Activated CD8-positive, alpha-beta memory T cell treated with anti-CD3 and anti-CD28 coated beads, Interleukin-2, amount 50 U/mL, for 1 hour (primary cell): ENCODE measurements at regions not wholly inside any gene's neighbourhood (a gene's known extent, or its start where the extent isn't known, plus 50 kb on each side); places are given as distances from the start of the nearest gene placed in this dataset.
"Not testable (repeated sequence)": the region's sequence is repeated elsewhere in the genome, so short reads cannot be mapped to it uniquely, and the experiment has no call there.

Experiments used
- DNase-seq: peaks from one replicate; pipeline ENCODE4 v3.0.0-alpha.2; 2020; ENCODE audit errors: extremely low read depth

DNA sequence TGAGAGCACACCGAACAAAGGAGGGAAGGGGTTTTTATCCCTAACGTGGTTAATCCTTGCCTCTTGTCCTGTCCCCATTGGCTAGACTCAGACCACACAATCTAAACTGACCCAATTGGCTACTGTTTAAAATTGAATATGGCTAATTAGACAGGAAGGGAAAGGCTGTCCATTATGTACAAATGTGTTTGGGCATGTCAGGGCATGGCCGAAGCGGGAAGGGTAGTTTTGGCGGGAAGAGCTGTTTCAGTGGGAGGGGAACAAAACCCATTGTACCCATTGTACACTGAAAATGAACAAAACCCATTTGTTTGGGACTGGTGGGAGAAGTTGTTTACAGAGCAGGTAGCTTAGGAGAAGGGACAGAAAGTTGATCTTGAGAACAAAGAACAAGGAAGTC, 330.9 kb upstream of the POU1F1 start:
- DNase-seq: no peak

DNA sequence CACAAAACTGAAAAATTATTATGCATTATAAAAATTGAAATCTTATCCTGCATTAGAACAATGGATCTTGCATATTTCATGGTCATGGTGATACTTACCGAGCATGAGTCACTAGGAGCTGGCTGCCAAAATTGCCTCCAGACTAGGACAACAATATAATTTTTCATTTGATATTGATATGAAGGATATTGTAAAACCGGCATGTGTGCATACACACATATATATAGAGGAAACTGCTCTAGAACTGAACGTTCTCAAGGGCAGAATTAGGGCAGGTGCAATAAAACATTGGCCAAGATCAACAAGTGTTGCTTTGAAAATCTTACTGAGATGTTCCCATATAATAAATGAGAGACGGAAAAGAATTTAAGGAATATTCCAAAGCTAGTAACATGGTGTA, 319.4 kb upstream of the POU1F1 start:
- no peak for DNase-seq

DNA sequence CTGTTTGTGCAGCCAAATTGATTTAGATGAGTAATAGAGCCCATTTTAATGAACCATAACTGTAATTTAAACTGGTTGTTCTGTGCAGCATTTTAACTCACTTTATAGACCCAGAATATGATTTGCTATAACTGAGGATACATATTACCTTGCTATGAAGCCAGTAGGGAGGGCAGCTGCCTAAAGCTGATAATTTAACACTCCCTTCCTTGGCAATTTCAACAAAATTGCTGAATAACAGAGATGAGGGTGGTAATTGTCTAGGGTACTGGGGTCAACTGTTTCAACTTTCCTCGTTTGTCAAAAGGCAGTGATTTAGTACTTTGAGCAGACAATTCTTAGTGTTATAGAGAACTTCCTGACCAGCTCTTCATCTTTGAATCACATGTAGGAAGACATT, 304.9 kb upstream of the POU1F1 start:
- no peak for DNase-seq

DNA sequence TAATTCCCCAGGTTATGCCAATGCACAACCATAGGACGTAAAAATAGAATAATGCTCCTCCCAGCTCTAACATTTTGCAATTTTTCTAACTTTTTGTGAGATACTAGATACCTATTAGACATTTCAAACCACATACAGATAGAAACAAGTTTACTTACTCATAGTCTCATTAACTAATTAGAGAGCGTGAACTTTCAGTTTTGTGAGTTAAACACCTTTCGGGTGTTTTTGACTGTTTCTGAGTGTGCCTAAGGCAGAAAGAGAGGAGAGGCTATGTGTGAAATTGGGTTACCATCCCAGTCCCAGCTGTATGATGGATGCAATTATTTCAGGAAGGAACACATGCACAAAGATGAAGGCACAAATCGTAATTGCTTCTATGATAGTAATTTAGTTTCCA, 300.4 kb upstream of the POU1F1 start:
- DNase-seq: no peak

DNA sequence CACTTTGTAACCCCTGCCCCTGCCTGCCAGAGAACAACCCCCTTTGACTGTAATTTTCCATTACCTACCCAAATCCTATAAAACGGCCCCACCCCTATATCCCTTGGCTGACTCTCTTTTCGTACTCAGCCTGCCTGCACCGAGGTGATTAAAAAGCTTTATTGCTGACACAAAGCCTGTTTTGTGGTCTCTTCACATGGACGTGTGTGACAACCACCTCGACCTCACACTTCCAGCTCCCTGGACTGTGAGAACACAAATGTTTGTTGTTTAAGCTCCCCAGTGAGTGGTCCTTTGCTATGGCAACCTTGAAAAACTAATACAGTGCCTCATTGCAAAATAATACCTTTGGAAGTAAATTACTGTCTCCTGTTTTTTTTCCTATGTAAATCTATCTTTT, 299.2 kb upstream of the POU1F1 start:
- no peak for DNase-seq

DNA sequence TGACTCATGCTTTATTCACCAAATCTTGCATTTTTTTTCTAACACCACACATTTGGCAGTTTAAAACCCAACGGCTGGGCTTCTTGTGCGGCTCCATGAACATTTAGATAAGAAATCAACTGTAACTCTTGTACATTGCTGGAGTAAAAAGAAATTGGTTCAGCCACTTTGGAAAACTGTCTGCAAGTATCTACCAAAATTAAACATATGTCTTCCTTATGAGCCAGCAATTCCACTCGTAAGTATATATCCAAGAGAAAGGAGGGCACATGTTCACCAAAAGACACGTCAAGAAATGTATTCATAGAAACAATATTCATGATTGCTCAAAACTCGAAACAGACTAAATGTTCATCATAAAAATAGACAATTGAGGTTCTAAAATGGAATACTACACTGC, 291.9 kb upstream of the POU1F1 start:
- DNase-seq: no peak

DNA sequence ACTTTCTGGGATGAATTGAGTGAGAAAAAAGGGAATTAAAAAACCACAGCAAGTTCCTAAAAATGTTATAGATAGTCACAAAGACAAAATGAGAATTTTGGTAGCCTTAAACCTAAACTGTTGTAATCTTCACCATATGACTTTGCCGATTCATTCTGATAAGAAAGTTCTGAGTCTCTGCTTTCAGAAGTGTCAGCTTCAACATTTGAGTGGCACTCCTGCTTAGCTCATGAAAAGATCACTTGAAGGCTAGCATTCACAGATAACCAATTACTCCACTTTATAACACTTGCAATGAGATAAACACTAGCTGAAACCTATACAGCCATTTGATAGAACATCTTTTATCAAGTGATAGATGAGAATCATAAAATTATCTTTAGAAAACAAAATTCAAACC, 288.1 kb upstream of the POU1F1 start:
- DNase-seq: no peak

DNA sequence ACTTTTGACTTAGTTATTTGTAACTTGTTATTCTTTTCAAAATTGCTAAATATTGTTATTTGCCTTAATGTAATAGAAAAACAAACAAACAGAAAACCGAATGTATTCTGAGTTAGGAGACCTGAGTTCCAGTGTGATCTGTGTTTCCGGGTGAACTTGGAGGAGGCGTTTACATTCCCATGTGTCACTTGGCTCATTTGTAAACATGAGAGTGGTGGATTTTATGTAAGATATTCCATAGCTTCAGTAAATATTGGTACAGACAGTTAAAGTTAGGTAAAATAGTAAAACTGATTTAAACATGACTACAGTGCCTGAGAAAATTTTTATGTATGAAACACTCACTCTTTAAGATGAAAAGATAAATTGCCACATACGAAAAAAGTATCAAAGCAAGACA, 287.3 kb upstream of the POU1F1 start:
- DNase-seq: no peak

DNA sequence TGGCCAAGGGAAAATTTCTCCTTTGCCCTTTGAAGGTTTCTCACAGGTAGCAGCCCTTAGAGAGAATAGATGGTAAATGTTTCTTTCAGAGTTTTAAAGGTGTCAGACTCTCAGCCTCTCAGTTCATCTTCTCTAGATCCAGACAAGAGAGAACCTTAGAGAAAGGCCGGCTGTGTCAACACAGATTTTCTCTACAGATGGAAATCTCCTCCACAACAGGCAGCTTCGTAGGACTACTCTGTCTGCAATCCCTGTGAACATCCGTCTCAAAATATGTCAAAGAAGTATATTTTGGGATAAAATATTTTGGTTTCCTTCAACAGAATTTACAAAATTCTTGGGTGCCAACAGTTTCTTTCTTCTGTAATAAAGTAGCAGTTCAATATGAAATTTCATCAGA, 282.1 kb upstream of the POU1F1 start:
- no peak for DNase-seq

DNA sequence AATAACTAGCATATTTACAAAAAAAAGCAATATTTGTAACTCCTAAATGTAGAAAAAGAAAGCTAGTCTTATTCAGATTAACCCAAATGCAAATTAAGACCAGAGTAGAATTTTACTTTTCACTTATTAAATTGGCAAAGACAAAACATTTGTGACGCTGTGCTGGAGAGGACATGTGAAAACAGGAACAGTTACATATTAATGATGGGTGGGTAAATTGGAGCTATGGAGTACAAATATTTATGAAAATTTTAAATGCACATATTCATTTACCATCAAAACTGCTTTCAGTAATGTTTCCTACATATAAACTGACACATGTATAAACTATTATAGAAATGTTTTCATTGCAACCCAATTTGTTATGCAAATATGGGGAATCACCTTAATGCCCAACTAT, 278.9 kb upstream of the POU1F1 start:
- no peak for DNase-seq

DNA sequence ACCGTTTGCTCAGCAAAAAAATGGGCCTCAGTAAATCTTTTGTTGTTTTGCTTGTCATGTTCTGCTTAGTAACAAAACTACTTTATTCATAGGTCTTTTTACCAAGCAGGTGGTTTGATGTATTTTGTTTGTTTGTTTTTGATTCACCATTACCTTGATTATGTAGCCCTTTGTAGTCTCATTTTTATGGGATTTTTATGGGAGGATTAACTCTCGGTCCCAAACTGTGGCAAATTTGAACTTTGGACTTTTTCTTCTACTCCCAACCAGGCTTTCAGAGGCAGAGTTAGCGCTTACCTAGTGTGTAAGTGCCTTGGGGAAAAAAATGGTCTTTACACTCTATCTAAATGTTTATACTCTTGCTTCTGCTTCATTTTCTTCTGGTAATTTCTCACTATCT, 276.7 kb upstream of the POU1F1 start:
- DNase-seq: no peak

DNA sequence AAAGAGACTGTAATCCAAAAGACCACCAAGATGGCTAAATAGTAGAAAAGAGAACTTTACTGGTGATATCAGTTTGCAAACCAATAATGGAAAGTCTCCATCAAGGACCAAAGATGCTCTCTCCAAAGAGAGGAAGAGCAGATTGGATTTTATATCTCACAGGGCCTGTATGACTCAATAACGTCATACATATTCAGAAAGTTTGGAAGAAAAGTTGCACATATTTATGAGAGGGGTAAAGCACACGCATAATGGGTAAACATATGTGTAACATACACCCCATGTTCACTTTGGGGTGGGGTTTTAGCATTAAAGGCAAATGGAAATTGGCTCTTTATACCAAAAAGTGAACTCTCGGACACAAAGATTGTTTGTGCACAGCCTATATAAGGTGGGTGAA, 274.5 kb upstream of the POU1F1 start:
- DNase-seq: no peak

DNA sequence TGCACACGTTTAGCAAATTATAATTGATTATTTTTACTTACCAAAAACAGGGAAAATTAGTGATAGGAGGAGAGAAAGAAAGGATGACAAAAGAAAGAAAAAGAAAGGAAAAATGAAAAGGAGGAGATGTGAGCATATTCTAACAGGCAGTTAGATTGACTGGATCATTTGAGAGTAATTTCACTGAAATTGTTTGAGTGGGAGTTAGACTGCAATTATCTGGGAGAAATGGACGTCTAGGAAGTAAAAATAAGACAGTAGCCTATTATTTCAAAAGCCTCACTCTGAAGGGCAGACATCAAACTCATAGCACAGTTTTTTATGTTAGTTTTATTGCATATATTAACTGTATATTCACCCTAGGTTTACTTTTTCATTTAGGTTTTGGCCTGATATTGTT, 272.8 kb upstream of the POU1F1 start:
- DNase-seq: no peak

DNA sequence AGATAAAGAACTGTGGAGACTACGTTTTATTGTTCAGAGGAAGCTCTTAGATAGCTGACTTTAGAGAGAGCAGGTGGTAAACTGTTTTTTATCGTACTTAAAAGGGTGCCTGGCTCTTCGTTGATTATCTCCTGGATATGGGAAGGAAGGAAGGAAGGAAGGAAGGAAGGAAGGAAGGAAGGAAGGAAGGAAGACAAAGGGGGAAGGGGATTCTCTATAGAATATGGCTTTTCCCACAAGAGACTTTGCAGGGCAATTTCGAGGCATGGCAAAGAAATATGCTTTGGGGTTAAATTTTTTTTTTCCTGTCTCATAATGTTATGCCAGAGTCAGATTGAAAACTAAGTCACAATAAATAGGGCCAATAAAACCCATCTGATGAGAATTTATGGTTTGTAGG, 271.9 kb upstream of the POU1F1 start:
- no peak for DNase-seq

DNA sequence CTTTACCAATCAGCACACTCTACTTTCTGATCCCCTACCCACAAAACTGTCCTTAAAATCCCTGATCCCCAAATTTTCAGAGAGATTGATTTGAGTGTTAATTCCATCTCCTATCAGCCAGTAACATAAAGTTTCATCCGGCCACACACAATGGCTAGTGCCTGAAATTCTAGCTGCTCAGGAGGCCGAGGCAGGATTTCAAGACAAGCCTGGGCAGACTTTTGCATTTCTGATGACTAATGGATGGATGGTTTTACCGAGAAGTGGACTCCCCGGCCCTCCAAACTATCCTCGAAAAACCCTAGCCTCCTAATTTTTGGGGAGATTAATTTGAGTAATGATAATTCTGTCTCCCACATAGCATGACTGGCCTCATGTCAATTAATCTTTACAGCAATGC, 269.8 kb upstream of the POU1F1 start:
- DNase-seq: no peak

DNA sequence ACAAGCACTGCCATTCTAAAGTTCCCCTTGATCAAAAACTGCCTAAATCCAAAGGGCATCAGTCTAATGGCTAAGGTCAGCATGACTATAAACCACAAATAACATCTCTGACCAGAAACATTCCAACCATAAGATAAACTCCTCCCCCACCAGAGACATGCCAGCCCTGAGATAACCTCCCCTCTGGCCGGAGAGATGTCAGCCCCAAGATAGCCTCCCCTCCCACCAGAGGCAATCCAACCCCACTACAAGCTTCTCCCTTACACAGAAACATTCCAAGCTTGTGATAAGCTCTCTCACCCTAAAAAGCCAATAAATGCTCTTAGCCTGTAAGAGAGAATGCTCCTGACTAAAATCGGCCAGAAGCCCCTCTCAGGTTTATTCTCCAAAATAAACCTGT, 267.0 kb upstream of the POU1F1 start:
- not testable (repeated sequence) for DNase-seq

DNA sequence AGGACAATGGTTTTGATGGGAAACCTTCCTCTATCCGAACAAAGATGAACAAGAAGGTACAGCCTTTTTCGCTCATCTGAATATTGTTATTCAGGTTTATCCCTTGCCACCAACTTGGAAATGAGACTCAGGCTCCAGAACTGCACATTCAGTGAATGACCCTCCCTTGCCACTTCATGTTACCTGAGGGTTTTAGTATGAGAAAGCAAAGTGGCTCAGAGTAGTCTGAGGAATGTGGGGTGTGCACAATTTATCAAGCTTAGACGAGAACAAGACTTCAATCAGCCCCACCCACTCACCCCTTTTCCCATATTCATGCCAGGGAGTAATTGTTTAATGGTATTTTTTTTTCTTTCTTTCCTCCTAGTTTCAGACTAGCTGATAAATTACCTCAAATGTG, 265.3 kb upstream of the POU1F1 start:
- DNase-seq: no peak

DNA sequence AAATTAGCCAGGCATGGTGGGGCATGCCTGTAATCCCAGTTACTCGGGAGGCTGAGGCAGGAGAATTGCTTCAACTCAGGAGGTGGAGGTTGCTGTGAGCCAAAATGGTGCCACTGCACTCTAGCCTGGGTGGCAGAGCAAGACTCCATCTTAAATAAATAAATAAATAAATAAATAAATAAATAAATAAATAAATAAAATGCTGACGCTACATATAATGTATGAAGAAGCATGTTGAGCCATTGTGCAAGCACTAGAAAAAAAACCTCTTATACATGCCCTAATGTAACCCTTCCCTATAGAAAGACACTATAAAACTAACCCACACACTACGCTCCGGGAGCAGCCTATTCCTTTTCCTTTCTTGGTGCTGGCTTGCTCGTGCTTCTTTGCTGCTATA, 262.3 kb upstream of the POU1F1 start:
- DNase-seq: not testable (repeated sequence)

DNA sequence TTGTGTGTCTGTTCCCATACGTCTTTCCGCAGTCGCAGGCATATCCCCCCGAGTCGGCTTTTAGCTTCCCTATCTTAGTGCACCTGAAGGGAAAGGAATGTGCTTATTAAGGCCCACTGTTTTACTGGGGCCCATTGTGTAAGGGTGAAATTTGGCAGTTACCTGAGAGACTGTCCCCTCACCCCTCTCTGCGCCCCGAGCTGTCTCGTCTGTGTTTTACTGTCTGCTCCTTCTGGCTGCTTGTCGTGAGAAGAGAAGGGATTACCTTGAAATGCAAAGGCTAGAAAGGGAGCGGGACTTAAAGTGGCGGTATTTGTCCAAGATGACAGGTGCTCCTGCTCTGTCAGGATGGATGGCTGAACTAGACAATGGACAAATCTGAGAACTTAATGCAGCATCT, 233.0 kb upstream of the POU1F1 start:
- no peak for DNase-seq

DNA sequence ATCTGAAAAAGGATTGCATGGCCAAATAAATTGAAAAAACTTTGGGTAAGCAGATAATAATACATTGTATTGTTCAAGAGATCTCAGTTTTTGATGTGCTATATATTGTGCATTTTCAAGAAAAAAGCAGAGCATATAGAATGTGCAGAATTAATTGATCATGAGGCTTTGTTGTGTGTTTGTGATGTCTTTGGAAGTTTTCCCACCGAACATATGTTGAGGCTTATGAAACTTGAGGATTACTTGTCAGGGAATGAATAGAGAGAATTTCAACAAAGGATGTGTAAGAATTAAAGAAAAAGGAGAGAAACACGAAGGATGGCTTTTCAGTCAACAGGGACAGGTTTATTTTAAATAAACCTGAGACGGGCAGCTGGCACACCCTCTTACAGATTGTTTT, 232.5 kb upstream of the POU1F1 start:
- DNase-seq: no peak

DNA sequence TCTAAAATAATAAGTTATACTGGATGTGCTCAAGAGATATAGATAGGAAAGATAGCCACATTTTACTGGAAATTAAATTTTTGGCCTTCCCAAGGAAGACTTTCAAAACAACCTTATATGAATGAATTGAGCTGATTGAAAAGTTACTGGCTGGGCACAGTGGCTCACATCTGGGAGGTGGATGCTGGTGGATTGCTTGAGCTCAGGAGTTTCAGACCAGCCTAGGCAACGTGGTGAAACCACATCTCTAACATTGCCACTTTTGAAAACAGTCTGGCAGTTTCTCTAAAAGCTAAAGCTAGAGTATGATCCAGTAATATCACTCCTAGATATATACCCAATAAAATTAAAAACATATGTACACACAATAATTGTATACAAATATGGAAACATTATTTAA, 231.4 kb upstream of the POU1F1 start:
- no peak for DNase-seq

DNA sequence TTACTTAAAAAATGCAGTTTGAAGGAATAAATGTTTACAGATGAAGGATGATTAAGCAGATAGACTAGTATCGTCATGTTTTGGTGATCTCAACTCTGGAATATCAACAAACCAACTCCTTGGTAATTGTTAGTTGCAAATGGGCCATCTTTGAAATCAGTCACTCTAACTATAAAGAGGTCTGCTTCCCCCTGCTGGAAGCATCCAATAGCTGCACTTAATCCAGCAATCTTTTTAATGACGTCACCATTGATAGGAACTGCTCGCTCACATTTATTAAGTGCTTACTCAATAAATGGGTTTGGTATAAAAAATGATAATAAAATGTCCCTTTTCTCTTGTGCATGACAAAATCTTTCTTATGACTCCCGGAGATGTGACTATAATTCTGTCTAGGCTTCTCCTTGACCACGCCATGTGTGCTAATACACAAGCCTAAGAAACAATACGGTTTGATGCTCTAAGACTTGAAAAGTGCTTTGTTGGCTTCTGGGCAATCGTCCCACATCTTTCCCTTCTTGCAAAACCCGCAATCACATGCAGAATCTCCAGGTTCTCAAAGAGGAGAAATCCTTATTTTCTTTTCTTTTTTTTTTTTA, 227.6 kb upstream of the POU1F1 start:
- DNase-seq: no peak

DNA sequence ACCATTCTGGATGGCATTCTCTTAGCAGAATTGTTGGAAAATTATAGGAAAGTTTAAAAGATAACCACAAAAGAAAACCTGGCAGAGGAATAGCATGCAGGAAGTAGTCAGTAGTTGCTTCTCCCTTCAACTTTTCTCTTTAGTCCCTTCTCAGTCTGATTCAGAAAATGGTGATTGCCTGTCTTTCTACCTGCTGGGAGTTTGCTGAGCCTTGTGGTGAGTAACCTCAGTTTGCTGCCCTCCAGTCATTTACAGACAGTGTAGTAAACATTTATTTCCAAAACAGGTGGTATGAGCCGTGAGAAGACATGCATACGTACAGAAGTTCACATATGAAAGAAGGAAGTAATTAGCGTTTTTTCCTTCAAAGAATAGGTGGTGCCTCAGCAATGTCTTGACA, 224.7 kb upstream of the POU1F1 start:
- DNase-seq: no peak

DNA sequence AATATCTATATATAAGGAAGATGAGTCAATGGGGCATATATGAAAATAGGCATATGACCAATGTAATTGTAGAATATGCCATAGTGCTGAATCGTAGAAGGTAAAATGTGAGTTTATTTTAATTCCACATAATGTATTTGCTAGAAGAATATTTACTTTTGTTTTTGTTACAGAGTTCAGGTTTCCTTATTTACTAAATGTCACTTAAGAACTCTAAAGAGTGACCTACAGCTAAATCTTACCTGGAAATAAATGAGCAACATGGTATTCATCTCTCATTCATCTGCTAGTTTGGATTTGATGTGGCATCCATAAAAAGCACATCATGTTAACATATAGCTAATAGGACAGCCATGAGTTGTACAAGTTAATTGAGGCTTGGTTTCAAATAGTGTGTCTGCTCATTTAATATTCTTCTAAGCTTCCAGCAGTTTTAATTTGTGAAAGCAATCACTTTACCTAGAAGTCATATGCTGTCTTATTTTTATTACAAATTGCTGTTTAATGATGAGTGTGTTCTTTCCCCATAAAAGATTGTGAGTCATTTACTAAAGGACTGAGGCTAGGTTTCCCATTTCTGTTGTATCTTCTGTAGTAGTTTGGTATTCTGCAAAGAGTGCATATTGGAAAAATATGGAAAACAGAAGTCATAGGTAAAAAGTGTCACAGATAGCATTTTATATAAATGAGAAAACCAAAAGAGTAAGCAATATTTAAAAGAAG, 222.1 kb upstream of the POU1F1 start:
- no peak for DNase-seq
